Ecto neural progenitor cell (in vitro differentiated cells): ENCODE measurements at regions not wholly inside any gene's neighbourhood (a gene's known extent, or its start where the extent isn't known, plus 50 kb on each side); places are given as distances from the start of the nearest gene placed in this dataset.

Experiments
- DNase-seq: peaks from one replicate; pipeline ENCODE4 v3.0.0-alpha.2; 2018; ENCODE audit warnings: low spot score

- DNase-seq, result no peak
These were observed 221.5 kb downstream of the PCDH18 start for GRCh38 chr4:137310593-137311490.

DNA sequence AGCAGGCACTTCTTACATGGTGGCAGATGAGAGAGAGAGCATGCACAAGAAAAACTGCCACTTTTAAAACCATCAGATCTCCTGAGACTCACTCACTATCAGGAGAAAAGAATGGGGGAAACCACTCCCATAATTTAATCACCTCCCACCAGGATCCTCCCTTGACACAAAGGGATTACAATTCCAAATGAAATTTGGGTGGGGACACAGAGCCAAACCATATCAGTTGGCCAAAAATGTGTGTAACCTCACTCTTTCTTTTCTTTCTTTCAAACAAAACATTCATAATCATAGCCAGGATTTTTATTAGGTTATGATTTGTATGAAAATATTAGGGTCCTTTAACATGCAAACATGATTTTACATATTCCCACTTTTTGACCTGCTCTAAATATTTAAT, 222.1 kb downstream of the PCDH18 start:
- no peak for DNase-seq

DNA sequence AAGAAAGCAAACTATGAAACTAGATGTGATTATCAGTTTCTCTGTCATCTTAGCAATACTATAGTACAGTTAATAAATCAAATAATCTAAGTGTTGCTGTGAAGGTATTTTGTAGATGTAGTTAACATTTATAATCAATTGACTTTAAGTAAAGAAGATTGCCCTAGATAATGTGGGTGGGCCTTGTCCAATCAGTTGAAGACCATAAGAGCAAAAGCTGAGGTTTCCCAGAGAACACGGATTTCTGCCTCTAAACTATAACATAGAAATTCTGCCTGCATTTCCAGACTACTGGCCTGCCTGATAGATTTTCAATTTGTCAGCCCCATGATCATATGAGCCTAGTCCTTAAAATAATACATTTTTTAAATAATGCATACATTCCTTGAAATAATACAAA, 222.9 kb downstream of the PCDH18 start:
- DNase-seq, result no peak

GRCh38 chr4:137307806-137308205, 224.5 kb downstream of the PCDH18 start:
- DNase-seq, result no peak

DNA sequence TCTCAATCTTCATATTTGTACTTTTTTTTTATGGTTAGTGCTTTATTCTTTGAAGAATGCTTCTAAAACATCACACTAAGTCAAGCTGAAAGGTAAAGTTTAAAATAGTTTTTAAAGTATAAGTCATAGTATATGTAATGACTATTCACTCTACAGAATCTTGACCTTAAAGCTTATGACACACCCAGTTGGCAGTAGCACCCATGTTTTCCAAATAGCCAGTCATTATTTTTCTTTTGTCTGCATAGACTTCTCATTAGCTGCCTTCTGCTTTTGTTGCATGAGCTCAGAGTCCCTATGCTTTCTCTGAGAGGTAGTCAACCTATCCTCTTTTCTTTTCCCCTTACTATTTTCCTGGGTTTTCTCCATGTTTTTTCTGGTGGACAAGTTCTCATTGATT, 231.5 kb downstream of the PCDH18 start:
- no peak for DNase-seq

DNA sequence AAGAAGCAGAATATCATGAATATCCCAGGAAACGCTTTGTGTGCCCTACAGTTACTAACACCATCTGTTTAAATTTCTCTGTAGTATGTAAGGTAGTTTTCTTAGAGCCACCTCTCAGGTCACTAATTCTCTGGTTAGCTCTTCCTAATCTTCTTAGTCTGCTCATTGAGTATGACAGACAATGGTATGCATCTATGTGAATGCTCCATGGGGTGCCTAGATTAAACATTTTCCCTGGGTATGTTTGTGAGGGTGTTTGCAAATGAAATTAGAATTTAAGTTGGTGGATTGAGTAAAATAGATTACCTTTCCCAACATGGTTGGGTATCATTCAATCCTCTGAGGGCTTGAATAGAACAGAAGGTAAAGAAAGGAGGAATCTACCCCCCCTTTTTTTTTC, 233.0 kb downstream of the PCDH18 start:
- DNase-seq, result no peak

DNA sequence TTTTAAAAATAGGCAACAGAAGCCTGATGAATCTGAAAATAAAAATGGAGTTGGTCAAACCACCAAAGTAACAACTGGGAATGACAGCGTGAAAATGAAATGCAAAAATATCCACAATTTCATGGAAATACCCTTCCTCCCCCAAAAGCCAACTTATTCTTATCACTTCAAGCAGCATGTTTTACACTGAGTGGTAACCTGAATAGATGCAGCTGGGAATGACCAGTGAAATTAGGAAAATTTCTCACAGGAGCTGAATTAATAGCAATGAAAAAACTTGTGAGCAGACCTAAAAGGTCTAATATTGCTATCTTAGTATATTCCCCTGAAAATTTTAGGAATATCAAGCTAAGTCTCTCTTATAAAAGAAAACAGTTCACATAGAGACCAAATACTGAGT, 239.0 kb downstream of the PCDH18 start:
- no peak for DNase-seq

- no peak for DNase-seq
These were observed 248.6 kb downstream of the PCDH18 start for GRCh38 chr4:137283737-137284136.

- no peak for DNase-seq
These were observed 253.9 kb downstream of the PCDH18 start for GRCh38 chr4:137278431-137278830.

DNA sequence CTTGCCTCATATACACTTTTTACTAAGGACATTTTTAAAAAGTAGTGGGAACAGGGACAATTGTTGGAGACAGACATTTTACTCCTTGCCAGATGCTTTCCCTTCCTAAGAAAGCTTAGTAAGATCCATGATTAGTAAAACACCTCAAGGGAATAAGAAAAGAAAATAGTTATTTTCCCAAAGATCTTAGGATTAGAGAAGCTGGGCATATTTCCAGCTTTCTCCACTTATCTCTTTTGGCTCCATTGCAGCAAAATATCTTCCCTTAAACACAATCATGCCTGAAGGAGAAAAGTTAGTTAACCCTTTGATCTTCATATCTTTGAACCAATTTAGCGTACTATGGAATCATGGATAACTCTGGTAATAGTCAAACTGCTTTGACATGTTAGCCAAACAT, 257.9 kb downstream of the PCDH18 start:
- no peak for DNase-seq

- DNase-seq, result no peak
These were observed 265.3 kb downstream of the PCDH18 start for GRCh38 chr4:137267024-137267423.

DNA sequence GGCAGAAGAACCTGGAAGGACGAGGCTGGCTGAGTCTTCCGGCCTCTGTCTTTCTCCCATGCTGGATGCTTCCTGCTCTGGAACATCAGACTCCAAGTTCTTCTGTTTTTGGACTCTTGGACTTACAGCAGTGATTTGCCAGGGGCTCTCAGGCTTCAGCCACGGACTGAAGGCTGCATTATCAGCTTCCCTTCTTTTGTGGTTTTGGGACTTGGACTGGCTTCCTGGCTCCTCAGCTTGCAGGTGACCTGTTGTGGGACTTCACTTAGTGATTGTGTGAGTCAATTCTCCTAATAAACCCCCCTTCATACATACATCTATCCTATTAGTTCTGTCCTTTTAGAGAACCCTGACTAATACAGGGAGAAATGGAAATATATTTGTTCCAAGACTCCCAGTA, 265.8 kb downstream of the PCDH18 start:
- no peak for DNase-seq

DNA sequence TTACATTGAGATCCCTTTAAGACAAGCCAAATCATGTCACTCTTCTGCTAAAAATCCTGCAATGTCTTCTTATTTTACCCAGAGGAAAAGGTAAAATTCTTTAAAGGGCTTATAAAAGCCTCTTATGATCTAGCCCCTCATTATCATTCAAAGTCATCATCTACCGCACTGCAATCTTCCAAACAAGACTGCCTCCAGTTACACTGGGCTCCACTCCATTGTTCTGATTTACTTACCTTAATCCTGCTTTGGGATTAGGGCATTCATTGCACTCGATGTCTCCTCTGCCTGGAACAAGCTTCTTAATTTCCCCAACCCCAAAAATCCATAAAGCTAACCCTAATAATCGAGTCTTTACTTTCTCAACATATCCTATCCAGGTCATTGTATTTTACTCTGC, 269.1 kb downstream of the PCDH18 start:
- no peak for DNase-seq

DNA sequence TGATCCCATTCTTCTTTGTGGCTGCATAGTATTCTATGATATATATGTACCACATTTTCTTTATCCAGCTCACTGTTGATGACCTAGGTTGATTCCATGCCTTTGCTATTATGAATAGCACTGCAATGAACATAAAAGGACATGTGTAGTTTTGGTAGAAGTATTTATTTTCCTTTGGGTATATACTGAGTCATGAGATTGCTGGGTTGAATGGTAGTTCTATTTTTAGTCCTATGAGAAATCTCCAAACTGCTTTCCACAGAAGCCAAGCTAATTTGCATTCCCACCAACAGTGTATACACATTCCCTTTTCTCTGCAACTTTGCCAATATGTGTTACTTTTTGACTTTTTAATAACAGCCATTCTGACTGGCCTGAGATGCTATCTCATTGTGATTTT, 278.3 kb downstream of the PCDH18 start:
- no peak for DNase-seq

DNA sequence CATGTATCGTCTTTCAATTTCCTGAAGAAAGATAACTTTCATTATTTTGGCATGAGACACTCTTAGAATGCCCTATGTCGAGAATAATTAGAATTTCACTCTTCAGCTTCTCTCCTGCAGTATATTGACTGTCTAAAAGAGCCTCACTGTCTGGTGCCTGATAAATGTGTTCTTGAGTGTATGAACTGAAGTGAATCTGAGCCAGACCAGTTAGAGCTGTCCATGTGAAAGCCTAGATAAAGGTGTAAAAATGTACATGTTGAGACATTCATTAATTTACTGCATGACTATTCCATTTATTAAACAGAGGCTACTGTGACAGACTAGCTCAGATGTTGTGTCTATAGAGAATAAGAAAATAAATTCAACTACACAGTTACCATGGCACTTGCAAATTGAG, 283.2 kb downstream of the PCDH18 start:
- DNase-seq, result no peak

DNA sequence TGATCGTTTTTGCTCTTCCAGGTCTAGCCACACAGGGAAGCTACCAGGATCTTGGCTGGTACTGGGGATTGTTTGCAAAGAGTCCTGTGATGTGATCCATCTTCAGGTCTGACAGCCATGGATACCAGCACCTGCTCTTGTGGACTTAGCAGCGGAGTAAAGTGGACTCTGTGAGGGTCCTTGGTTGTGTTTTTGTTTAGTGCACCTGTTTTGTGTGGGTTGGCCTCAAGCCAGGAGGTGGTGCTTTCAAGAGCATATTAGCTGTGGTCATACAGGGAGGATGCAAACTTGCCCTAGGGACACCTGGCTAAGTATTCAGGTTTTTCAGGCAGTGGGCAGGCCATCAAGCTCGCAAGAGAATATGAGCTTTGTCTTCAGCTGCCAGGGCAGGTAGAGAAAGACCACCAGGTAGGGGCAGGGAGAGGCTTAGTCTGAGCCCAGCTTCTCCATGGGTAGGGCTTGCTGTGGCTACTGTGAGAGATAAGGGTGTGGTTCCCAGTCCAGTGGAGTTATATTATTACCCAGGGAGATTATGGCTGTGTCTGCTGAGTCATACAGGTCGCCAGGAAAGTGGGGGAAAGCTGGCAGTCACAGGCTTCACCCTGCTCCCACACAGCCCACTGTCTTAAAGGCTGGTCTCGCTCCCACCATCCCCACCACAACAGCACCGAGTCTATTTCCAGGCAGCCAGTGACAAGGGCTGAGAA, 293.7 kb downstream of the PCDH18 start:
- DNase-seq, result no peak

DNA sequence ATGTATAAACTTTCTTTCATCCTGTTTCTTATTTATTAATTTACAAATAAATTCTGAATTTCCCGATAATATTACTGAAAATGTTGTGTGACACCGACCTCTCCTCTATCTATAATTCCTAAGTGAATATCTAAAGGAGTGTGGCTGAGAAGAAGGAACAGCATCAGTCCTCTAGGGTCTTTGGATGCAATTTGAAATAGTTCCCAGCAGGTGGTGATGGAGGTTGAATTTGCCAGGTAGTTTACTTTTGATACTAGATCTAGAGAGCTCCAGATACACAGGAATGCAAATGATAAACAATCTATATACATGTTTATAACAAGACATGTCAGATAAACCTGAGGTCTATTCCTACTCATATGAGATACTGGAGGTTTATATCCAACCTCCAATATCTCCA, 305.4 kb downstream of the PCDH18 start:
- no peak for DNase-seq

DNA sequence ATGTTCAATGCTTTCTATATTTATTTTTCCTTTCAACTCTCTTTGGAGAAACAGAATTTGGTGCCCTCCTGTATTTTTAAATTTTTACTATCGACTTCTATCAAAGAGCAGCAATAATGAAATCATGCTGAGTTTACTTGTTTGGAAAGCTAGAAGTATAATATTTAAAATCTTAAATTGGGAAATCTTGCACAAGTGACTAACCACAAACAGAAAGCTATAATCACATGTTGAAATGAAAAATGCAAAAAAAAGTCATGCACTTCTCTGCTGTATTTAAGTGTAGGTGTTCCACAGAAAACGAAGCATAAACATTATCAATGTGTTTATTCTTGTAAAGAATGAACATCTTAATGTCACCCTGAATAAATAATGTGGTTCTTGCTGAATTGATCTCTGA, 306.1 kb downstream of the PCDH18 start:
- DNase-seq, result no peak

GRCh38 chr4:137213372-137214173, 318.7 kb downstream of the PCDH18 start:
- DNase-seq, result no peak

GRCh38 chr4:137212601-137213000, 319.7 kb downstream of the PCDH18 start:
- DNase-seq, result no peak

- DNase-seq, result no peak
These were observed 323.1 kb downstream of the PCDH18 start for GRCh38 chr4:137209240-137209639.

DNA sequence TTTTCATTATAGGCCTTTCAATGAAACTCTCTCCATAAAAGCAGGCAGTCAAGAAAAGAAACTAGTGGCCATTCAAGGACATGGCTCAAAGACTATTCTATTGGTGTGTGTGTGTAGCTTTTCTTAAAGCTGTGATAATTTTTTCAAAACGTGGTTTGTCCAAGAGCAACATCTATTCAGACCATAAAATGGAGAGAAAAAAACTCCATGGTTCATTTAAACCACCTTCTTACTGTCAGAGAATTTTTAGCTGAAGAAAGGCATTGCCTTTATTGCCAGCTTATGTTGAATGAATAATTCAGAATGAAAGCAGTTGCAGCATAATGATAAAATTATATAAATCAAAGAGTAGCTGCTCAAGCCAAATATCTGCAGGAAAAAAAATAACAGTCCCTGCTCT, 325.5 kb downstream of the PCDH18 start:
- DNase-seq, result no peak

DNA sequence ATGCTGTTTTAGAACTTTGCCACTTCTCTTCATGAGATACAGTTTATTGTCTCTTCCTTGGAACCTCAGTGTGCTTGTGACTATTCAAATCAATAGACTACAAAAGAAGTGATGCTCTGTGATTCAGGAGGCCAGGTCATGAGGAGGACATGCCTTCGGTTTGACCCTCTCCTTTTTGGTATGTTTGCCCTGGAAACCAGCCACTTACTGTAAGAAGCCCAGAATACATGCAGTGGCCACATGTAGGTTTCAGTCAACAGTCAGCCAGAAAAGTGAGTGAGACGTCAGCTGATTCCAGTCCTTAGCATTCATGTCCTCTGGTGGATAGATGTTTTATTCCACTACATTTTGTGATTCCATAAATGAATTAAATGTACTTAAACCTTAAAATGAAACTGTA, 328.7 kb downstream of the PCDH18 start:
- no peak for DNase-seq
